ENCODE measurements at regions not wholly inside any gene's neighbourhood (a gene's known extent, or its start where the extent isn't known, plus 50 kb on each side); places are given as distances from the start of the nearest gene placed in this dataset.

- TF ChIP-seq ZNF318 (IDR thresholded peaks at IDR 0.05; ENCODE audit: borderline replicate concordance in 1 of 2, low read depth in 1 of 2) = no peak
- TF ChIP-seq POLR2H (tag; IDR thresholded peaks at IDR 0.05; ENCODE audit: low read depth) = no peak
- TF ChIP-seq RFX7 (CRISPR knock-in tag; IDR thresholded peaks at IDR 0.05) = no peak
- no peak for TF ChIP-seq GTF2F1 (IDR thresholded peaks at IDR 0.05; ENCODE audit: low read depth, low read length)
- no peak for TF ChIP-seq ZC3H4 (CRISPR knock-in tag; IDR thresholded peaks at IDR 0.05; ENCODE audit: borderline replicate concordance)
- TF ChIP-seq ZKSCAN8 (CRISPR knock-in tag; IDR thresholded peaks at IDR 0.05) = no peak
- TF ChIP-seq E2F8 (IDR thresholded peaks at IDR 0.05; ENCODE audit: low read depth, partially characterized antibody) = no peak
- TF ChIP-seq MCM7 (IDR thresholded peaks at IDR 0.05) = no peak
Measured at GRCh38 chr3:159416856-159417255, 571.8 kb upstream of the IL12A start (continued).
